Activated naive CD4-positive, alpha-beta T cell treated with Interleukin-2 at 50 U/mL for 16 hours (primary cell): ENCODE measurements at regions not wholly inside any gene's neighbourhood (a gene's known extent, or its start where the extent isn't known, plus 50 kb on each side); places are given as distances from the start of the nearest gene placed in this dataset.

Source experiments
- DNase-seq: peaks from one replicate; pipeline ENCODE4 v3.0.0-alpha.2; 2020

GRCh38 chr12:91377436-91377835 lies 194.8 kb upstream of the DCN start:
- no peak for DNase-seq

GRCh38 chr12:91373086-91373485 lies 190.5 kb upstream of the DCN start:
- no peak for DNase-seq

GRCh38 chr12:91370086-91370868 lies 187.7 kb upstream of the DCN start:
- no peak for DNase-seq

- DNase-seq, result no peak
These were observed 186.0 kb upstream of the DCN start for GRCh38 chr12:91368613-91369012.

DNA sequence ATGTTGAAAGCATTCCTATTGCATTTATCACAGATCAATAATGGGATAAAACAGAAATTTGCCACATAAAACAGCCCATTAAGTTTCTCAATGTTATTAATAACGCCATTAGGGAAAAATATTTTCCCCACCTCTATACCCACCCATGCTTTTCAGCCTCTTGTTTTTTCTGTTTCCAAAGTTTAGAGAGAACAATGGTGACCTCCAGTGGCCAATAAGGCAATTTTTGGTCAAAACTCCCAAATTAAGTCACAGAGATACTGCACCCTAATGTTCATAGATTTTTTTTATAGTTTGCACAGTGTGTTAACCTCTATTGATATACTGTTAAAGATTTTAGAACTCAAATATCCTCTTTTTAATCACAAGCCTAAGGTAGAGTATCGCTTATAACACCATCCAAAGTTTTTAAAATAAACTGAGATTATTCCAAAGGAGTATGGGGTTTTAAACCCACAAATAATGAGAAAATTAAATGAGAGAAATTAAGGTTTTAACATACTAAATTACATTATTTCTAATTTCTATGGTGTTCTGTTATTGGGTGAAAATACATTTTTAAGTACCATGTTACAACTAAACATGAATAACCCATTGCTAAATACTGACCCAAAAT lies 184.7 kb upstream of the DCN start:
- no peak for DNase-seq

GRCh38 chr12:91364471-91365184 lies 182.0 kb upstream of the DCN start:
- no peak for DNase-seq

DNA sequence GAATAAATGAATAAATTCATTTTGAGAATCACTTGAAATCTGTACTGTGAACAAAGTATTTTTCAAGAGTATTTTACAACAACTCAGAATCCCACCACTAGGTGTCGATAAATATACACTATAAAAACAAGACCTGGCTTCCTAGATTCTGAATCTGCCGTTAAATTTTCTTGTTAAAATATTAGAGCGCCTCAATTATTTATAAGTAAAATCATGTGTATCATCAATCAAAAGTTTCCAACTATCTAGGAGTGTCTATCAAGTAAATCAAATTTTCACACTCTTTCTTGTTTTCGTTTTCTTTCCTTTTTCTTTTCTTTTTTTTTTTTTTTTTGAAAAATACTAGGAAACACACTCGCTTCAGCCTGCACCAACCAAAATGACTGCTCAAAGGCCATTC lies 179.2 kb upstream of the DCN start:
- DNase-seq, result no peak

- DNase-seq, result no peak
These were observed 174.8 kb upstream of the DCN start for GRCh38 chr12:91357381-91357780.

GRCh38 chr12:91356405-91356804 lies 173.8 kb upstream of the DCN start:
- no peak for DNase-seq

GRCh38 chr12:91355150-91356006 lies 172.8 kb upstream of the DCN start:
- DNase-seq, result peak; percentile 32

DNA sequence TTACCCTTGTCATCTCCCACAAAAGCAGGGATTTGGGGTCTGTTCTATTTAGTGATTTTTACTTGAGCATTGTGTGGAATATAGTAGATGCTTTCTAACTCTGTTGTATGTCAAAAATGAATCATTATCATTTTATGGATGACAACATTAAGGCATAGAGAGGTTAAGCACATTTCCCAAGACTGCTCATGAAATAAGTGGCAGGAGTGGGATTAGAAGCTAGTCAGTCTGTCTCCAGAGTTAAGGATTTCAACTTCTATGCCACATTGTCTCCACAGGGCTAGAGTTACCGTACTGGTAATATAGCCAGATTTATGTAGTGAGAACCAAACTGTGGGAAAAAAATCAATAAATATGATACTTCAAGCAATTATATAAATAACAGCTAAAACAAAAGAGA lies 170.6 kb upstream of the DCN start:
- no peak for DNase-seq

GRCh38 chr12:91349476-91349875 lies 166.9 kb upstream of the DCN start:
- DNase-seq, result no peak

GRCh38 chr12:91347481-91348214 lies 165.0 kb upstream of the DCN start:
- no peak for DNase-seq

GRCh38 chr12:91346827-91347226 lies 164.2 kb upstream of the DCN start:
- no peak for DNase-seq

- no peak for DNase-seq
These were observed 161.8 kb upstream of the DCN start for GRCh38 chr12:91344408-91344807.

DNA sequence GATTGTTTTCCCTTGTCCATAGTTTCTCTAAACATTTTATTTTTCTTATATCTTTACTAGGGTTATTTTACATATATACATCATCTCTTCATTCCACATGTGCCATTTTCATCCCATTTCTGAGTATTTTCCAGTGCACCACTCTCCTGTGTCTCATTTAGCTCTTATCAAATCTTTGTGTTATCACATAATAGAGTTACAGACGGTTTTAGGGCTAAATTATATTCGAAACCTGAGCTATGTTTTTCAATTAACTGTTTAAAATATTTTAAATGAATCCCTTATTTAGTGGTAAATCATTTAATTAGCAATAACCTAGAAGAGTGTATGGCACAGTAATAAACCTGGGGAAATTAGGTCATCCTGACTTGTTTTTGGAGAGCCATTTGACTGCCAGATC lies 160.4 kb upstream of the DCN start:
- no peak for DNase-seq

DNA sequence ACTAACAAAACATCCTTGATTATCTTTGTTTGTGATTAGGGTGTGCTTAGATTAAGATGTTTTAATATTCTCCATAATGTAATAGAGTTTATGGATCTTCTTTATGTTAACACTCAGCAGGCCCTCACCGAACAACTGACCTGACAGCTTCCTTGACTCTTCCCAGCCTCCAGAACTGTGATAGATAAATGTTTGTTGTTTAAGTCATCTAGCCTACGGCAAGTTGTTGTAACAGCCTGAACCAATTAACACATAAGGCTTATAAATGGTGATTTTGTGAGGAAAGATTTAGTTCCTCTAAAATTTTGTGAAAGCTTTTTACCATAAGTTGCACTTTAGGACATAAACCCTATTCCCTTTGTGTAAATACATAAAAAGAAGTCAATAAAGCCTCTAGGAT lies 156.5 kb upstream of the DCN start:
- DNase-seq, result no peak

GRCh38 chr12:91335699-91336098 lies 153.1 kb upstream of the DCN start:
- no peak for DNase-seq

DNA sequence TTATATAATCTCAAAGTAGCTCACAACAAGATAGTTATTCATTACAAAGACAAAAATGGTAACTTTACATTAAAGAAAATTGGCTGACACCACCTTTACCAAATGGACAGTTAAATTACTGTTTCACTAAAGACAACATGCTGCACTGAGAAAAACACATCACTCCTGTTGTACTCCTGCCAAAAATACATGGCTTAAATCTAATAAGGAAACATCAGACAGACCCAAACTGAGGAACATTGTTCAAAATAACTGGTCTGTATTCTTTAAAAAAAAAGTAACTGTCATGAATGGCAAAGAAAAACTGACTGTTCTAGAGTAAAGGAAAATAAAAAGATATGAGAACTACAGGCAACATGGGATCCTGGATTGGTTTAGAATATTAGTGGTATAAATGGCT lies 151.3 kb upstream of the DCN start:
- no peak for DNase-seq

GRCh38 chr12:91332302-91332701 lies 149.7 kb upstream of the DCN start:
- DNase-seq, result no peak

DNA sequence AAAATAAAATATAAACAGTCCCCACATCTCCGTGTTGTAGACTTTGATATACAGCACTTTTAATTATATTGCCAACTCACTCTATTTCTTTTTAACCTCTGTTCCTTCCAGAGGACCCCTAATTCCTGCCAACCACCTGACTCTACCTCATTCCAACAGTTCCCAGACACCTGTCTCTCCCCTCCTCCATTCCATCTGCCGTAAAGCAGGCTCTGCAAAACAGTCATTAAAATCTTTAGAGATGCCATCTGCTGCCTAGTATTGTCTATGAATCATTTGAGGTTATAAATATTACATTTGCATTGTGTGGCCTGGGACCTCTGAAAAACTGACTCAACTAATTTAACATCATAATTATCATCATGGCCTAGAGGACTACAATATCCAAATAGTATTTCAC lies 148.8 kb upstream of the DCN start:
- DNase-seq, result no peak

- DNase-seq, result no peak
These were observed 145.8 kb upstream of the DCN start for GRCh38 chr12:91328451-91328850.

DNA sequence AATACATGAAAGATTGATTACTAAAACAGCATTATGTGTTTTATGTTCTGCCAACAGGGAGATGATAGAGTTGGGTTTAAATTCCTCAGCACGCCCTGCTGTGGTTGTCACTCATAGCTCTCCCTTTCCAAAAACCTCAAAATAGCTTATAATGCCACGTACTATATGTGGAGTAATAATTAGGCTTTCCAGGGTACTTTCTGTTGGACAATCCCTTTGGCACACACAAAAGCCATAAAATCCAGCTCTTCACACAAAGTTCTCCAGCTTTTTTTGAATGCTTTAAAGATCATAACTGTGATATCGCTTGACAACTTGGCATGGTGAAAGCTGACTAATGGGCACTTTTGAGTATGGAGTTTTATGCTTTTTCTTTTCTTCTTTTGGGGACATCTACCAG lies 145.3 kb upstream of the DCN start:
- no peak for DNase-seq
